DMS 273 treated with DMSO at 0.1 percent for 48 hours (cell line): ENCODE measurements at regions not wholly inside any gene's neighbourhood (a gene's known extent, or its start where the extent isn't known, plus 50 kb on each side); places are given as distances from the start of the nearest gene placed in this dataset.

Experiments
- DNase-seq: peaks from one replicate; lab custom pipeline; 2025; lab: John Stamatoyannopoulos, UW

- no peak for DNase-seq
Measured at GRCh38 chr4:71275570-71275969, 63.2 kb upstream of the SLC4A4 start.

DNA sequence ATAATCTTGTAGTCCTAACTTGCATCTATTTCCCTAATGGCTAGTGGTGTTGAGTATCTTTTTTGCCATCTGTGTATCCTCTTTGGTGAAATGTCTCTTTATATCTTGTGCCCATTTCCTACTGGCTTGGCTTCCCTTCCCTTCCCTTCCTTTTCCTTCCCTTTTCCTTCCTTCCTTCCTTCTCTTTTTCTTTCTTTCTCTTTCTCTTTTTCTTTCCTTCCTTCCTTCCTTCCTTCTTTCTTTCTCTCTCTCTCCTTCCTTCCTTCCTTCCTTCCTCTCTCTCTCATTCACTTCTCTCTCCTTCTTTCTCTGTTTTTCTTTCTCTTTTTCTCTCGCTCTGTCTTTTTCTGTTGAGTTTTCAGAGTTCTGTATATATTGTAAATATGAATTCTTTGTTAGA lies 61.5 kb upstream of the SLC4A4 start:
- no peak for DNase-seq

GRCh38 chr4:71283642-71284257 lies 55.1 kb upstream of the SLC4A4 start:
- no peak for DNase-seq

DNA sequence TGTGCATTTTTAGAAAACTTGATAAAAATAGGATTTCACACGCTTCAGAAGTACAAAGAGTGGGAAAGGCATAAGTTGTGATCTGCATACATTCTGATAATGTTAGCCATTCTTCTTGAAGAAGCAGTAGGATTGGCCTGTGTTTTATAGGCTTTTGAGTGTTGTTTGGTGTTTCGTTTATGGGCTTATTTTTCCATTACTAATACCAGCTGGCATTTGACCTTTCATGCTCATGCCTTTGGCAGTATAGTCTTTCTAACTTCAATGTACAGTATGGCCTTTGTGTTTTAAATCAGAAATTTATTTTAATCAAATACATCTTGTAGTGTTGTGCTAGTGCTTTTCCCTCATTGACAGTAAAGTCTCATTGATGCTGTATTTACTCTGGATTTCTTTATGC lies 51.5 kb upstream of the SLC4A4 start:
- DNase-seq: no peak

- DNase-seq: no peak
Measured at GRCh38 chr4:71288875-71289274, 49.9 kb upstream of the SLC4A4 start.
